AG10803 (cell line): ENCODE measurements at regions not wholly inside any gene's neighbourhood (a gene's known extent, or its start where the extent isn't known, plus 50 kb on each side); places are given as distances from the start of the nearest gene placed in this dataset.

Experiments used
- DNase-seq: peaks from one replicate; pipeline ENCODE4 v3.0.0; 2010; ENCODE audit warnings: low read depth
- H3K4me3 ChIP-seq: 2 replicates; pipeline ENCODE4 v1.5.1; 2011; ENCODE audit warnings: mild to moderate bottlenecking, low read length, control low read depth
- CTCF ChIP-seq: conservative IDR thresholded peaks from 2 replicates; pipeline ENCODE4 v1.5.1; 2011; ENCODE audit warnings: mild to moderate bottlenecking, low read length, control low read depth, inconsistent platforms

GRCh38 chr16:79264237-79265109 lies 336.1 kb downstream of the MAF start:
- TF ChIP-seq CTCF = no peak
- no peak overlapping the region for H3K4me3 ChIP-seq
- DNase-seq = no peak

GRCh38 chr16:79263425-79263824 lies 337.1 kb downstream of the MAF start:
- H3K4me3 ChIP-seq = no peak overlapping the region
- no peak for DNase-seq
- TF ChIP-seq CTCF = no peak
